Heart left ventricle (tissue), 13 donors: ENCODE measurements at regions not wholly inside any gene's neighbourhood (a gene's known extent, or its start where the extent isn't known, plus 50 kb on each side); places are given as distances from the start of the nearest gene placed in this dataset.

Experiments
- CTCF ChIP-seq, 12 donors: fragments of 200-600 bp; sonication (generic) in 4 of 12; IDR thresholded peaks; one replicate each; pipeline versions ENCODE4 v1.5.0 to v1.8.0; 2018 to 2022; ENCODE audit warnings: antibody characterized with exemption in 12 of 12, mild to moderate bottlenecking in 5 of 12
- POLR2A ChIP-seq, 2 donors: fragments of 450-650 bp; IDR thresholded peaks; one replicate each; pipeline ENCODE4 v1.6.1; 2017; ENCODE audit warnings: antibody characterized with exemption in 2 of 2, mild to moderate bottlenecking in 2 of 2, moderate library complexity in 2 of 2
- donor health status: ischemic (EF 13 %, LVEDD 7.1; RV severe dilation, severe dysfunction).
- donor health status: DM: no; HTN: yes; CAD: no.
- donor health status: DM: no; HTN: no; CAD: no.
- donor health status: ischemic (EF 25% LVEDD 6.9; RV normal size, moderate dysfunction).
- donor health status: ischemic (EF 25% LVEDD 5.7; RV mildly dilated, moderate dysfunction).
- donor health status: ischemic (EF 35%, LVEDD 5.7; RV mildly dilated, moderate dysfunction).
- donor health status: nonischemic (EF 11% LVEDD 7.7; RV severe dilation, severe dysfunction).
- donor health status: DM: yes; HTN: yes; CAD: no.
- donor health status: PGD.
- donor health status: ischemic (EF 29% LVEDD 5.4; RV normal size, mild dysfunction).
- donor health status: nonischemic (EF 23%, LVEDD 6.1; RV moderate dilation, normal function).

GRCh38 chr13:44271915-44272341 is 101.7 kb upstream of the SERP2 start:
- TF ChIP-seq CTCF (IDR thresholded peaks at IDR 0.05) (no peak), POLR2A (IDR thresholded peaks at IDR 0.05) (no peak)
